HL-60/S4 treated with retinoic acid at 250 ng/mL for 4 days and 3 days (cell line): ENCODE measurements at regions not wholly inside any gene's neighbourhood (a gene's known extent, or its start where the extent isn't known, plus 50 kb on each side); places are given as distances from the start of the nearest gene placed in this dataset.
"Not testable (repeated sequence)": the region's sequence is repeated elsewhere in the genome, so short reads cannot be mapped to it uniquely, and the experiment has no call there.

Experiments
- in situ Hi-C: fragments of 300-500 bp; cut with MboI; formaldehyde crosslinking; loops from 2 replicates; pipeline ENCODE4 v1.7.0; 2022; ENCODE audit warnings: low sequenced_read_pairs

- in situ Hi-C loops: no loop called here
Measured at GRCh38 chr14:53858345-53858684, 98.3 kb downstream of the BMP4 start.

GRCh38 chr14:53857625-53858344 is 98.8 kb downstream of the BMP4 start:
- in situ Hi-C loops: no loop called here

- in situ Hi-C loops: no loop called here
Measured at GRCh38 chr14:53855574-53855973, 101.1 kb downstream of the BMP4 start.

GRCh38 chr14:53855127-53855526 is 101.5 kb downstream of the BMP4 start:
- in situ Hi-C loops: no loop called here

GRCh38 chr14:53851394-53852090 is 105.1 kb downstream of the BMP4 start:
- in situ Hi-C loops: no loop called here

DNA sequence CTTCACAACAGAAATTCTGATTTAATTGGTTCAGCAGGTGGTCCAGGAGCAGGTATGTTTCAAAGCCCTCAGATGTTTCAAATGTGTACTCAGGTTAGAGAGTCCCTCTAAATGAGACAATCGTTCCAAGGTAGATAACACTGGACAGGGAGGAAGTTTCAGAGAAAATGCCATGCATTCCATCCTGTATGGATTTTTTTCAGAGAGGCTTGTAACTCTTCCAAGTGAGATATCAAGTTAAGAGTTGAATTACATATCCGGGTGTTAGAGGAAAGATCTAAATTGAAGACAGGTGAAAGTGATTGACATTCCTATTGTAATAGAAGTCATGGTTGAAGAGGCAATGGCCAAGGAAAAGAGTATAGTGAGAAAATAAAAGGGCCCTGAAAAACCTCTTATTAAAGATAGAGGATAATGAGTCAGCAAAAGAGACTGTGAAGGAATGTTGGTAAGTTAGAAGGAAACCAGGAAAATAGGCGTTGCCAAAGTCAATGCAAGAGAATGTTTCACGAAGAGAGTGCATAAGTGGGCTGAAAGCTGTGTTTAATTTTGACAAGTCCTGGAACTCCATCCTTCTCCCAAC is 105.8 kb downstream of the BMP4 start:
- in situ Hi-C loops: no loop called here

DNA sequence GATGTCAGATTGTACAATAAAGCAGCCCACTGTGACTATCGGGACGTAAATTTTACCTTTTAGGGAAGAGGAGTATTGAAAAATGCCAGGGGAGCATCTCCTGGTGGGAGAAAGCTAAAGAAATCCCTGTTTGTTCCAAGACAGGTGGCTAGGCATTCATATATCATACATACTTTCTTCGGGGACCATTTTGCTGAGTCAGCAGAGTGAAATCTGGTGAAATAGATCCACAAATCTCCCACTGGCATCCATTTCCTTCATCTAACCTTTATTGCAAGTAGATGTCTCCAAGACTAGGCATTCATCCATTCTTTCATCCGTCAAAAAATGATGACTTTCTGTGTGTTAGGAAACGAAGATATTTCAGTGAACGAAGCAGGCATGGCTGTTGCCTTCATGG is 107.1 kb downstream of the BMP4 start:
- in situ Hi-C loops: no loop called here

DNA sequence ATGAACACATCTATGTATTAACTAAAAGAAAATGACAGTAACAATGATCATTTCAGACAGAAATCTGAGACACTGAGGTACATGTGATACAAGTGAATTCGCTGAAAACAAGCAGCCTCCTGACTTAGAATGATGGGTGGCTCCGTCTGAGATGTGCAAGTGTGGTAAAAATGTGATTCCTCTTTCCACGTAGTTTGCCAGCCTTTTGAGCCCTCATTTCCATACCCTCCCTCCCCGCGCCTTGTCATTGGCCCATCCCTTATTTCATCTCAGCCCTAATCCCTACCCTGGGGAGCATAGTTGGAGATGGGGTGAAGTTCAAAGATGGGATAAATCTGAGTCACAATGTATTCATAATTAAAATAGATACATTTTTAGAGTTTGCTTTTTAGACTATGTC is 107.8 kb downstream of the BMP4 start:
- in situ Hi-C loops: no loop called here

DNA sequence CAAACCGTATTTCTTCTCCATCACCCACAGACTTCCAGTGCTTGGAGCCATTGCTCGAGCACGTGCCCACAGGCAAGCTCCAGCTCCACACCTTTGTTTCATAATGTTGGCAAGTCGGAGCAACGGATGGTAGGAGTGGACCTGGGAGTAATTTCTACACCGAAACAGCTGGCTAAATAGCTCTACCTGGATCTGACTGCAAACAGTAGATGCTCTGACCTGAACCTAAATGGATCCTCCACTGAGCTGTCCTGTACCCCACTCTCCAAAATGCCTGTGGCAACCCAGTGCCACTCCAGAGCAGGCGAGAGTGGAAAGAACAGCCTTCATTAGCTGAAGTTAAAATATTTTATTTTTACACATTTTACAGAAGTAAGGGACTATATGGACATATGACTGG is 108.7 kb downstream of the BMP4 start:
- in situ Hi-C loops: no loop called here

GRCh38 chr14:53847057-53847456 is 109.6 kb downstream of the BMP4 start:
- in situ Hi-C loops: no loop called here

DNA sequence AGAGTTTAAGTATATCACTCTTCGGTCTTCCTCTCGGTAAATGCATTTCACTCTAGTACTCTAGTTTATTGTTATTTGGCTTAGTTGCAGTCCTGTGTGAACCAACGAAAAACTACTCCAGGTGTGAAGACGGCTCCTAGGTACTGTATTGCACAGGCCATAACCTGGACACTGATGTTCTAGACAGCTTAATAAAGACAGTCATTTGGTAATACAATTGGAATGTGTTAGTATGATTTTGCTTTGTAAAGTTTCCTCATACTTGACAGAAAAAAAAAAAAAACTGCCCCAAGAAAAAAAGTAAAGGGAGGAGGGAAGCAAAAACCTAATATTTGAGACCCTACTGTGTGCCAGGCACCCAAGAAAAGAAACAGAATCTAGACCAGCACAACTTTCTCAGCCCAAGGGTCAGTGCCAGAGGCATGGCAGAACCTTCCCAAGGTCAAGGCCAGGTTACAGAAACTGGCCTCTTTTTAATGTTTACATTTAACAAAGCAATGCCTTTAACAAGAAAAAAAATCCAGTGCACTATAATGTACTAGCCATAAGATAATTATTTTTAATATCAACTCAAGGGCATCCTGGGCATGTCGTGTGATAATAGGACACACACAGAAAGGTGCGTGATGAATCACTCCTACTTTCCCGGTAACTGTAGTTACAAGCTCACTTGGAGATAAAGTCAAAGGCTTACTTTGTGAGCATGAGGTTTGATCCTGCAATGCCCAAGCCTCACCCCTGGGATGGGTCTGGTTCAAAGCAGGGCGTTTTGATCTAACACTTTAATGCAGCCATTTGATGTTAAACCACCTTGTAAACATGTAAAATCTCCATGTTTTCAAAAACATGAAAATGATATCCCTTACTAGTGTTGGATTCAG is 110.6 kb downstream of the BMP4 start:
- in situ Hi-C loops: no loop called here

DNA sequence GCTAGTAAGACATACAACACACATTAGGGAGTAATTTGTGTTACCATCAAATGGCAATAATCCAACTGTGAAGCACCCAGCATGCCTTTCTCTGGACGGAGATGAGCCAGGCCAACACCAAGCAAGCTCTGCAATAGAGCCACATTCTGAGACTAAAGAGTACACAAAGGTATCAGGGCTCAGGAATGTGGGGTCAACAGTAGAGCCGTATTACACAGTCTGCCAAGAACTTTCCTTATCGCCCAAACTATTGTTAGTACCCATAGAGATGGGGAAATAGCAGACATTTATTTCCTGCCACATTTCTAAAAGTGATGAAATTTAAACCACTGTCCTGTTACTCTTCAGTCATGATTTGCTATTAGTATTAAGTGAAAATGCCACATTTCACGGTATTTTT is 113.7 kb downstream of the BMP4 start:
- in situ Hi-C loops: no loop called here

- in situ Hi-C loops: no loop called here
Measured at GRCh38 chr14:53841109-53842099, 115.2 kb downstream of the BMP4 start.

DNA sequence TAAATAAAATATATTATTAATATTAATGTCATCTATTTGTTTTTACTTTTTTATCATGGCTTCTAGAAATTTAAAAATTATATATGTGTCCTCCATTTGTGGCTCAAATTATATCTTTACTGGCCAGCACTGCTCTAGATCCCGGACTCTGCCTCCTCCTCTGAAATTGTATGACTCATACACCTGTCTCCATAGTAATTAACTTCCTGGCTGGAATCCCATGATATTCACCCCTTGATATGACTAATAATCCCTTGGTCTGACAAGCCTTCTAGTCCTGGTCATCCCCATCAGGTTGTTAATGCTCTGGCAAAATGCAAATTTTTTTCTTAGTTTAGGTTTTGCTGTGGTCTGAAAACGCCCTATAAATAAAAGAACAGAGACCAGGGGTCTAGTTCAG is 116.2 kb downstream of the BMP4 start:
- in situ Hi-C loops: no loop called here

DNA sequence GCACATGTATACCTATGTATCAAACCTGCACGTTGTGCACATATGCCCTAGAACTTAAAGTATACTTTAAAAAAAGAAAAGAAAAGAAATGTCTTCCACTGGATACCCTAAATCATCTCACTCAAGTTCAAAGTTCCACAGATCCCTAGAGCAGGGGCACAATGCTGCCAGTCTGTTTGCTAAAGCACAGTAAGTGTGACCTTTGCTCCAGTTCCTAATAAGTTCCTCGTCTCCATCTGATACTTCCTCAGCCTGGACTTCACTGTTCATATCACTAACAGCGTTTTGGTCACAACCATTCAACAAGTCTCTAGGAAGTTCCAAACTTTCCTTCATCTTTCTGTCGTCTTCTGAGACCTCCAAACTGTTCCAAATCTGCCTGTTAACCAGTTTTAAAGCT is 118.3 kb downstream of the BMP4 start:
- in situ Hi-C loops: no loop called here

- in situ Hi-C loops: not testable (repeated sequence)
Measured at GRCh38 chr14:53837656-53838055, 119.0 kb downstream of the BMP4 start.

GRCh38 chr14:53836551-53836950 is 120.1 kb downstream of the BMP4 start:
- in situ Hi-C loops: no loop called here

GRCh38 chr14:53828820-53829219 is 127.8 kb downstream of the BMP4 start:
- in situ Hi-C loops: no loop called here

DNA sequence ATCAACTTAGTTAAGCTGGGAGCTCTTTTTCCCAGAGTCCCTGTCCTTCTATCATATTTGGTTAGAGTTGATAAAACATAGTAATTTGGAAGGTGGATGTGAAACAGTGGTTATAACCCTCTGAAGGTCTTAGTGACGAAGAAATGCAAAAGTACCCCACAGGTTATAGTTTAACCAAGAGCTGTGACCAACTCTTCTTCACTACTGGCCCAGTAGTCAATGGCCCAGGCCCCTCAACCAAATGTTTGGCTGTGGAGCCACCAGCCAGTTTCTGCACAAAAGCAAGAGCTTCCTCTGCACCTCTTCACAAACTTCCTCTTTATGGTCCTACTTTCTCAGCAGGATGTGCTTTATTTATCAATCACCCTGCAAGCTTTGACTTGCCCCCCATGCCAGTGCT is 132.6 kb downstream of the BMP4 start:
- in situ Hi-C loops: no loop called here

DNA sequence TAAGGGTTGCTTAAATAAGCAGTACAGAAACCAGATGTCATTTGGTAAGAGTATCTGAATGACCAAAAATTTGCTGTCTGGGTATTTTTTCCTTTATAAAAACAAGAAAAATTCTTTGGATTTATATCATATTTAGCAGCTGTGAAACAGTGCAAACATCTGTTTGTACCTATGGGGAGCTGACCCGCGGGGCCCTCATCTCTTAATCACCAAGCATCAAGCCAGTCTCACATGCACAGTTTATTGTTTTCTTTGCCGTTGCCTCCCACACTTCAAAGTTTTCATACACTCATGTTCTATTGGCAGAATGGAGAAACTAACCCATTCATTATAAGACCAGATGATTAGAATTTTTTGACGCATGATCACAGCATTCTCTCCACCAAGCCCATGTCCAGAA is 142.2 kb downstream of the BMP4 start:
- in situ Hi-C loops: no loop called here
